GM12872 (cell line): ENCODE measurements at regions not wholly inside any gene's neighbourhood (a gene's known extent, or its start where the extent isn't known, plus 50 kb on each side); places are given as distances from the start of the nearest gene placed in this dataset.

ENCODE experiments used
- CTCF ChIP-seq: IDR thresholded peaks from 3 replicates; pipeline ENCODE4 v1.5.1; 2011; ENCODE audit warnings: low read depth, mild to moderate bottlenecking, low read length, moderate library complexity; ENCODE audit not compliant: insufficient read depth

GRCh38 chr3:59263152-59263551, 213.3 kb upstream of the CFAP20DC start:
- TF ChIP-seq CTCF, result no peak

GRCh38 chr3:59262076-59262498, 212.3 kb upstream of the CFAP20DC start:
- TF ChIP-seq CTCF, result no peak

GRCh38 chr3:59261009-59261408, 211.2 kb upstream of the CFAP20DC start:
- no peak for TF ChIP-seq CTCF

GRCh38 chr3:59258550-59259260, 208.9 kb upstream of the CFAP20DC start:
- no peak for TF ChIP-seq CTCF

GRCh38 chr3:59257506-59257905, 207.7 kb upstream of the CFAP20DC start:
- TF ChIP-seq CTCF, result no peak

GRCh38 chr3:59256230-59256629, 206.4 kb upstream of the CFAP20DC start:
- no peak for TF ChIP-seq CTCF

GRCh38 chr3:59254976-59255375, 205.2 kb upstream of the CFAP20DC start:
- no peak for TF ChIP-seq CTCF
